Neural progenitor cell (in vitro differentiated cells): ENCODE measurements at regions not wholly inside any gene's neighbourhood (a gene's known extent, or its start where the extent isn't known, plus 50 kb on each side); places are given as distances from the start of the nearest gene placed in this dataset.

Source experiments
- CTCF ChIP-seq: fragments of 200-600 bp; sonication (generic); IDR thresholded peaks from 2 replicates; pipeline ENCODE4 v1.5.1; 2017; ENCODE audit warnings: antibody characterized with exemption, mild to moderate bottlenecking
- EZH2 ChIP-seq: fragments of 200-600 bp; sonication (generic); IDR thresholded peaks from 2 replicates; pipeline ENCODE4 v1.6.1; 2017; ENCODE audit warnings: antibody characterized with exemption, mild to moderate bottlenecking, moderate library complexity
- EZH2phosphoT487 ChIP-seq: fragments of 200-600 bp; sonication (generic); IDR thresholded peaks from 2 replicates; pipeline ENCODE4 v1.6.1; 2017; ENCODE audit warnings: antibody characterized with exemption

GRCh38 chr9:89967527-89967926 lies 362.7 kb downstream of the GADD45G start:
- TF ChIP-seq CTCF (no peak), EZH2phosphoT487 (no peak), EZH2 (no peak)
